ENCODE measurements at regions not wholly inside any gene's neighbourhood (a gene's known extent, or its start where the extent isn't known, plus 50 kb on each side); places are given as distances from the start of the nearest gene placed in this dataset.

GRCh38 chr10:63770523-63770922 is 249.3 kb downstream of the REEP3 start:
- TF ChIP-seq CTCF (conservative IDR thresholded peaks at IDR 0.05; ENCODE audit: low read depth, low read length) (no peak), EZH2 (IDR thresholded peaks at IDR 0.05; ENCODE audit: borderline replicate concordance, low read depth, low read length, poor library complexity, severe bottlenecking) (no peak)

Measured in A673 (cell line).